ENCODE measurements at regions not wholly inside any gene's neighbourhood (a gene's known extent, or its start where the extent isn't known, plus 50 kb on each side); places are given as distances from the start of the nearest gene placed in this dataset.
A peak's percentile ranks its signal among the peaks of the same experiment; 100 is the strongest.
"Not testable (repeated sequence)": the region's sequence is repeated elsewhere in the genome, so short reads cannot be mapped to it uniquely, and the experiment has no call there.

- not testable (repeated sequence) for DNase-seq
Observed at GRCh38 chr17:77533697-77534096, 392.9 kb downstream of the SEC14L1 start.

GRCh38 chr17:77534137-77534536 is 393.4 kb downstream of the SEC14L1 start:
- DNase-seq, result no peak

- no peak for DNase-seq
Observed at GRCh38 chr17:77535435-77535834, 394.7 kb downstream of the SEC14L1 start.

GRCh38 chr17:77535892-77536291 is 395.1 kb downstream of the SEC14L1 start:
- no peak for DNase-seq

- DNase-seq, result no peak
Observed at GRCh38 chr17:77537566-77537965, 396.8 kb downstream of the SEC14L1 start.

GRCh38 chr17:77540531-77540930 is 399.8 kb downstream of the SEC14L1 start:
- no peak for DNase-seq

GRCh38 chr17:77540975-77541374 is 400.2 kb downstream of the SEC14L1 start:
- DNase-seq, result peak; percentile 56 to 79

- DNase-seq, result no peak
Observed at GRCh38 chr17:77542011-77542410, 401.2 kb downstream of the SEC14L1 start.

- DNase-seq, result peak; percentile 81 to 95
Observed at GRCh38 chr17:77542551-77543490, 402.1 kb downstream of the SEC14L1 start.

- no peak for DNase-seq
Observed at GRCh38 chr17:77543801-77544200, 403.0 kb downstream of the SEC14L1 start.

GRCh38 chr17:77544347-77545110 is 403.8 kb downstream of the SEC14L1 start:
- DNase-seq, result no peak

GRCh38 chr17:77546772-77547241 is 406.0 kb downstream of the SEC14L1 start:
- DNase-seq, result no peak

- no peak for DNase-seq
Observed at GRCh38 chr17:77548967-77549366, 408.2 kb downstream of the SEC14L1 start.

GRCh38 chr17:77549726-77550366 is 408.7 kb upstream of the TNRC6C start:
- no peak for DNase-seq

- no peak for DNase-seq
Observed at GRCh38 chr17:77553459-77554066, 404.9 kb upstream of the TNRC6C start.

- DNase-seq, result no peak
Observed at GRCh38 chr17:77555121-77555591, 403.3 kb upstream of the TNRC6C start.

- peak; percentile 23 to 53 for DNase-seq
Observed at GRCh38 chr17:77555741-77556291, 402.7 kb upstream of the TNRC6C start.

- no peak for DNase-seq
Observed at GRCh38 chr17:77556383-77557061, 402.0 kb upstream of the TNRC6C start.

GRCh38 chr17:77558846-77559626 is 399.5 kb upstream of the TNRC6C start:
- no peak for DNase-seq

- DNase-seq, result no peak
Observed at GRCh38 chr17:77560381-77560780, 398.1 kb upstream of the TNRC6C start.

GRCh38 chr17:77560841-77561240 is 397.7 kb upstream of the TNRC6C start:
- no peak for DNase-seq
